Type B pancreatic cell (in vitro differentiated cells): ENCODE measurements at regions not wholly inside any gene's neighbourhood (a gene's known extent, or its start where the extent isn't known, plus 50 kb on each side); places are given as distances from the start of the nearest gene placed in this dataset.

Source experiments
- DNase-seq: peaks from one replicate; pipeline ENCODE4 v3.0.0; 2021; ENCODE audit warnings: mixed read lengths; ENCODE audit not compliant: unreplicated experiment; ENCODE audit errors: extremely low spot score
- H3K27ac Mint-ChIP-seq: 2 replicates; pipeline ENCODE4 v1.8.0; 2021; ENCODE audit warnings: mild to moderate bottlenecking, mixed read lengths
- H3K27me3 Mint-ChIP-seq: 2 replicates; pipeline ENCODE4 v1.8.0; 2021; ENCODE audit warnings: mixed read lengths
- H3K36me3 Mint-ChIP-seq: 2 replicates; pipeline ENCODE4 v1.8.0; 2021; ENCODE audit warnings: mixed read lengths
- H3K4me1 Mint-ChIP-seq: one replicate; pipeline ENCODE4 v1.8.0; 2021; ENCODE audit warnings: mixed read lengths; ENCODE audit not compliant: unreplicated experiment
- H3K4me3 Mint-ChIP-seq: 2 replicates; pipeline ENCODE4 v1.8.0; 2021; ENCODE audit warnings: mild to moderate bottlenecking, mixed read lengths
- H3K9me3 Mint-ChIP-seq: 2 replicates; pipeline ENCODE4 v1.8.0; 2021; ENCODE audit warnings: mixed read lengths
- TF ChIP-seq, protein P1 (sequence below): fragments of 200-600 bp; sonication (generic); conservative IDR thresholded peaks from 2 replicates; pipeline ENCODE4 v1.5.0; 2021; ENCODE audit warnings: antibody characterized with exemption, mild to moderate bottlenecking

DNA sequence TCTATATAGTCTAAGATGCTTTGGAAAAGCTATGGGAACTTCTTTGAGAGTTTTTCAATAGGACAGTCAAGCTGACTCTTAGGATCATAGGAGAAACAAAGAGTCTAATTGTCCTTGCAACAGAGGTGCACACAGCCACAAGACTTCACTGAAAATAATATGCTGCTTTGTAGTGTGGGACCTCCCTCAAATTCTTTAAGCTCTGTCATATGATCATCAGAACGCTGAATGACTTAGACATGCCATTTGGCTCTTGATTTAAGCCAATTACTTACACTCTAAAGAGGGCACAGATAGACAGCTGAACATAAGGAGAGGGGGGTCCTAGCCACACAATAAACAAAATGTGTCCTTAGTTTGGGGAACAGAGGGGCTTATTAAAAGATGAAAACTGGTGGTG is 818.7 kb upstream of the GJE1 start:
- Mint-ChIP-seq H3K9me3 (no peaks in the 10 kb centered on the region), H3K27ac (no peak overlapping the region), H3K4me1 (no peaks in the 10 kb centered on the region), H3K36me3 (no peaks in the 10 kb centered on the region), H3K4me3 (no peak overlapping the region), H3K27me3 (no peaks in the 10 kb centered on the region)
- TF ChIP-seq, protein P1, sequence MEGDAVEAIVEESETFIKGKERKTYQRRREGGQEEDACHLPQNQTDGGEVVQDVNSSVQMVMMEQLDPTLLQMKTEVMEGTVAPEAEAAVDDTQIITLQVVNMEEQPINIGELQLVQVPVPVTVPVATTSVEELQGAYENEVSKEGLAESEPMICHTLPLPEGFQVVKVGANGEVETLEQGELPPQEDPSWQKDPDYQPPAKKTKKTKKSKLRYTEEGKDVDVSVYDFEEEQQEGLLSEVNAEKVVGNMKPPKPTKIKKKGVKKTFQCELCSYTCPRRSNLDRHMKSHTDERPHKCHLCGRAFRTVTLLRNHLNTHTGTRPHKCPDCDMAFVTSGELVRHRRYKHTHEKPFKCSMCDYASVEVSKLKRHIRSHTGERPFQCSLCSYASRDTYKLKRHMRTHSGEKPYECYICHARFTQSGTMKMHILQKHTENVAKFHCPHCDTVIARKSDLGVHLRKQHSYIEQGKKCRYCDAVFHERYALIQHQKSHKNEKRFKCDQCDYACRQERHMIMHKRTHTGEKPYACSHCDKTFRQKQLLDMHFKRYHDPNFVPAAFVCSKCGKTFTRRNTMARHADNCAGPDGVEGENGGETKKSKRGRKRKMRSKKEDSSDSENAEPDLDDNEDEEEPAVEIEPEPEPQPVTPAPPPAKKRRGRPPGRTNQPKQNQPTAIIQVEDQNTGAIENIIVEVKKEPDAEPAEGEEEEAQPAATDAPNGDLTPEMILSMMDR, result no peak
- no peak for DNase-seq

DNA sequence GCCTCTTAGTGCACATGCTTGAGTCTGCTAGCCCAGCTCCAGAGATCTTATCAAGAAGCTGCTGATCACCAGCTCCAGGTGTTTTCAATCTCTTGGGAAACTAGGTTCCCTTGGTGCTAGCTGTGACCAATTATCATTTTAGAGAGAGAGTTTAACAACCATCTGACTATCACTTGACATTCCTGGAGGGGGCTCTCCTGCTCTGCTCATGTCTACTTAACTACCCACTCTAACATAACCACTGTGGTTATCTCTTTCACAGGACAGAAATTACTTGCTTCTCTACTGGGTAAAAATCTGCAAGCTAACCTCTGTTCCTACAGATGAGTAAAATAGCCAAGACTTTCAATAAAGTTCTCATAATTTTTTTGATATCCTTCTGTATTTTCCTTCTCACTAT is 823.4 kb upstream of the GJE1 start:
- TF ChIP-seq, protein P1, result no peak
- Mint-ChIP-seq H3K9me3 (no peaks in the 10 kb centered on the region), H3K27ac (no peak overlapping the region), H3K4me1 (no peaks in the 10 kb centered on the region), H3K36me3 (no peaks in the 10 kb centered on the region), H3K4me3 (no peak overlapping the region), H3K27me3 (no peaks in the 10 kb centered on the region)
- DNase-seq, result no peak

DNA sequence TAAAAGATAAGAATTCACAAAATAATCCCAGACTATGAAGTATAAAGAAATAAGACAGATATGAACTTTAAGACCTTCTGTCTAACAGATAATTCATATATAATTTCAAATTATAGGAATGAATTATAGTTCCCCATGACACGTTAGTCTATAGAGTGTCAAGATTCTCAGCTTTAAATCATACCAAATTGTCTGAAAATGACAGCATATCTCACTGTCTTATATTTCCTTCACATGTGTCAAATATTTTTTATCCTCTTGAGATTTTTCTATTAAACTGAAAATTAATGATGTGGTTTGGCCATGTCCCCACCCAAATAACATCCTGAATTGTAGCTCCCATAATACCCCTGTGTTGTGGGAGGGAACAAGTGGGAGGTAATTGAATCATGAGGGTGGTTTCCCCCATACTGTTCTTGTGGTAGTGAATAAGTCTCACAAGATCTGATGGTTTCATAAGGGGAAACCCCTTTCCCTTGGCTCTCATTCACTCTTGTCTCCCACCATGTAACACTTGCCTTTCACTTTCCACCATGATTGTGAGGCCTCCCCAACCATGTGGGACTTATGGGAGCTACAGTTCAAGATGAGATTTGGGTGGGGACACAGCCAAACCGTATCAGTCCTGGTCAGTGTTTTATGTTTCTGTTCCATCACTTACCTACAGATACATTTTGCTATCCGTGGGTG is 825.3 kb upstream of the GJE1 start:
- TF ChIP-seq, protein P1, result no peak
- no peaks in the 10 kb centered on the region for H3K9me3 Mint-ChIP-seq
- H3K36me3 Mint-ChIP-seq, result no peaks in the 10 kb centered on the region
- no peaks in the 10 kb centered on the region for H3K27me3 Mint-ChIP-seq
- H3K4me1 Mint-ChIP-seq, result no peaks in the 10 kb centered on the region
- DNase-seq, result no peak
- H3K4me3 Mint-ChIP-seq, result no peak overlapping the region
- H3K27ac Mint-ChIP-seq, result no peak overlapping the region

DNA sequence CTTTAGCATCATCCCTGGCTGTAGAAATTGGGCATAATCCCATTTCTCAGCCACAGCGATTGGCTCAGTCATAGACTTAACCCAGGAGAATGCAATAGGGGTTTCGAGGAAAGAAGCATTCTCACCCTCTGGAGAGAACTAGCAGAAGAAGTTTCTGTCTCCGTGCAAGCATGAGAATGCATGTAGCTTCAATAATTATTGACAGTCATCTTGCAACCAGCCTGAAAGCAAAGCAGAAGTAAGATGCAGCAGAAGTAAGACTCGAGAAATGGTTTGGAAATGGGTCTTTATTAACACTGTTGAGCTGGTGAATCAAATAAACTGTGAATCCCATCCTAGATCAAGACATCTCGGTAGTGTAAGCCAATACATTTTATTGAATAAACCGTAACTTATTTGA is 828.8 kb upstream of the GJE1 start:
- Mint-ChIP-seq H3K36me3 (no peaks in the 10 kb centered on the region), H3K4me1 (peaks cover 4% of the 10 kb centered on the region), H3K27me3 (no peaks in the 10 kb centered on the region)

DNA sequence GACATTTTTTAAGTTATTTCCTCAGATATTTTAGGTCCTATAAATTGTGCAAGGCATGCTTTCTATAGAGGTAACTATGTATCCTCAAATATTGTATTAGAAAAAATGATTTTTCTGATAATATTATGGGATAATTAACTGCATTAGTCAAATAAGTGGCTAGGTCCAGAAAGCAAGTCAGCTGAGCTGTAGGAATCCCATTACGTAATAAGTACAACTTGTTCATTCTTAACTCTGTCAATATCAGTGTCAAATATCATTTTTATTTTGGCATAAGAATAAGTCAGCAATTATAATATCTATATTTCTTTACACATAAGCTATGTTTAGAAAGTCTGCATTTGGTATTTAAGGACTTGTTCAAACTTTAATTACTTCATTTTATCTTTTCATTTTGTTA is 830.9 kb upstream of the GJE1 start:
- Mint-ChIP-seq H3K4me1 (peaks cover 4% of the 10 kb centered on the region), H3K36me3 (no peaks in the 10 kb centered on the region), H3K9me3 (no peaks in the 10 kb centered on the region), H3K27ac (no peak overlapping the region), H3K27me3 (no peaks in the 10 kb centered on the region), H3K4me3 (no peak overlapping the region)
- TF ChIP-seq, protein P1, result no peak
- DNase-seq, result no peak

More for the DNA sequence above, 828.8 kb upstream of the GJE1 start:
- no peak overlapping the region for H3K27ac Mint-ChIP-seq
- DNase-seq, result no peak
- TF ChIP-seq, protein P1, result no peak
- no peak overlapping the region for H3K4me3 Mint-ChIP-seq
- H3K9me3 Mint-ChIP-seq, result no peaks in the 10 kb centered on the region
